NCI-H526 (cell line): ENCODE measurements at regions not wholly inside any gene's neighbourhood (a gene's known extent, or its start where the extent isn't known, plus 50 kb on each side); places are given as distances from the start of the nearest gene placed in this dataset.

Source experiments
- DNase-seq, 2 experiments: peaks; one replicate each; lab custom pipeline; 2025; lab: John Stamatoyannopoulos, UW

DNA sequence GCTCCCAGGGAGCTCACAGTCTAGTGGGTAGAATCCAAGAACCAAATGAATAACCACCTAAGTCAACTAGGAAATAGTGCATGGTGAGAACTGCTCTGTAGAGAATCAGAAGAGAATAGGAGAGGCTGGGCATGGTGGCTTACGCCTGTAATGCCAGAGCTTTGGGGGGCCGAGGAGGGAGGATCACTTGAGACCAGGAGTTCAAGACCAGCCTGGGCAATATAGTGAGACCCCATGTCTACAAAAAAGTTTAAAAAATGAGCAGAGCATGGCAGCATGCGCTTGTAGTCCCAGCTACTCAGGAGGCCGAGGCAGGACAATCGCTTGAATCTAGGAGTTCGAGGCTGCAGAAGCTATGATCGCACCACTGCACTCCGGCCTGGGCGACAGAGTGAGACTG, 122.3 kb upstream of the IRF2BP2 start:
- DNase-seq = no peak

DNA sequence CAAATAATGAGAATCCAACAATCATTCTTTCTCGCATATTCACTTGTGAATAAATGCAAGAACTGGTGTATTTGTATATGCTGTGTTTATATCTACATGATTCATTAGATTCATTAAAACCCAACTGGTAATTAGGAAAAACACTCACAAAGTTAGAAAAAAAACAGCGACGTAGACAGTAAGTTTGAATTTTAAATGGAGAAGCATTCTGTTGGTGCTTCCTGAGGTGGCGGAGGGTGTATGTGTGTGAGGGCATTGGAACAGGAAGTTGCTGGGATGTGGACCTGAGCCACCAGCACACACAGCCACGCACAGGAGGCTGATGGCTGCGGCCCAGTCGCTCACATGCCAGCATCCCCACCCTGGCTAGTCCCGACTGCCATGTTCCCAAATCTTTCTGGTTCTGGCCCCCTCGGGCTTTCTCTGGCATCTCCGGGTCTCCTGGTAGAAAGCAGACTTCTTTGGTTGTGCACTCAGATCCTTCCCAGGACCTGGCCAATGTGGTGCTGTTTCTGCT, 121.6 kb upstream of the IRF2BP2 start:
- DNase-seq = no peak

DNA sequence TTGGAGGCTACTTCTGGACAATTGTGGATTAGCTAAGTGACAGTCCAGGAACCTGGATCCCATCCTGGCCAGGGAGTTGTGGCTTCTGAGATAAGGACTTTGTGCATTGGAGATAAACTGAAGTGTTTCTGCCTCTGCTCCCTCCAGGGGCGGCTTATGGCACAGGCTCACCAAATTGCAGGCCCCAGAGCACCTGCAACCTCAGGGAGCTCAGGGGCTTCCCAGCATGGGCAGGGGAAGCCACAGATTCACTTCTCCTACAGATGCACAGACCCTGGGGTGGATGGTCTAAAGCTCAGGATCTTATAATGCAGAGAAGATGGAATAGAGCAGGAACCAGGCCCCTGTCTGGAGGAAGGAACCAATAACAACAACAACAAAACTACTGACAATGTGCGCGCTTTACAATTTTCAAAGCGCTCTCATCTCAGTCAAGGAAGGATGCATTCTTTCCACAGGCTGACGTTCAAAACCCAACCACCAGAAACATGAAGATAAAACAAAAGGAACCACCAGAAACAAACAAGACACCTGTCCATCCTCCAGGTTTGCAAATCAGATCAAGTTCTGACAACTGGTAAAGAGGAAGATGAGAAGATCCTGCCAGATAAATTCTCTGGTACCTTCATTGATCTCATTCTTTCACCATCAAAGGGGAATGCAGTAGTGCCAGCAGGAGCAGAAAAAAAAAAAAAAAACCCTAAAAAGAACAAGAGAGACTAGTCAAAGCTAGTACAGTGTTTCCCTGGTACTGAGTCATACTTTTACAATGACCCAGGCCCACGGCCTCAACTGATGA, 121.0 kb upstream of the IRF2BP2 start:
- DNase-seq = no peak

DNA sequence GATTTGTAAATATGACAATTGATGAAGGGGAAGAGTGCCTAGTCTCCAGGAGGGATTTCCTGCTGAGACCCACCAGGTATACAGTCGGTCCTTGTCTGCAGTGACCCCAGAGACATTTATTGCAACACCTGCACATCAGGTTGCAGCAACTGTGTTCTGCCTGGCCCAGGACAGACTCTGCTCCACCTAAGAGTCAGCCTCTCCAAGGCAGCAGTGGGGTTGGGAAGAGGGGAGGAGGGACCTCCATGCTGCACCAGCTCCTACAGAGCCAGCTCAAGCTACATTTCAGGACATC, 120.4 kb upstream of the IRF2BP2 start:
- no peak for DNase-seq

GRCh38 chr1:234729561-234730474, 119.8 kb upstream of the IRF2BP2 start:
- no peak for DNase-seq

- DNase-seq = no peak
These were observed 118.8 kb upstream of the IRF2BP2 start for GRCh38 chr1:234728740-234729139.

DNA sequence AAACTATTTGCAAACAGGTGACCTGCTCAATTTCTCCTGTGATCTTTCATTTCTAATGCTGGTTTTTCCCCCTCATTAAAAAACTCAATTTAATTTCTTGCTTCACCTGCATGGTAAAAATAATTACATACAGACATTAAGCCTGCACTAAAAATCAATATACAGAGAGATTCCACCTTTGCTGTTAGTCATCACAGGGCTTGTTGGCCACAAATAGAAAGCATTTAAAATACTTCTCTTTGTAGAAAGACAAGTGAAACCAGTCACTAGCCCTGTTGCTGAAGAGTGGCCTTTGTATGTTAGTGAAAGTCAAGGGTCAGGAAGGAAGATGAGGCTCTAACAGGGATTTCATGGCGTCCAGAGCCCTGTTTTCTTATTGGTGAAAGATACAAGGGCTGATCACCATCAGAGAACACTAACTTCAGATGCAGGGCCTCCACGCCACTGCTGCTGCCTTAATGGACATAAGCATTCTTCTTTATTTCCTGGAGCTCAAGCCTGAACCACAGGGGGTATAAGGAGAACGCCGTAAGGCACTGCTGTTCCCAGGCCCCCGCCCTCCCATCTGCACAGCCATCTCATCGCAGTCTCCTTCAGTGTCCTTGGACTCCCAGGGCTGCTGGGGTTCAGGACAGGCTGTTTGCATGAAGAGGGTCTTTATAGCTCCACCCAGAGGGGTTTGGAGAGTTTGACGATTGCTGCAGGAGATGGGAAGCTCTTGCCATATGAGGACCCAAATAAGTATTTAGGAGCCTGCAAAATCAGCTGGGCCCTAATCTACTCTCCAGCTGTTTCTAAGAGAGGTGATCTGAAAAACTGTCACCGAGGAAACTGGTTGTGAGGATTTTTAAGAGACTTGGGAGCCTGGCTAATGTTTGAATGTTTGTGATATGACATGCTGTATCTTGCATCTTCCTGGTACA, 117.3 kb upstream of the IRF2BP2 start:
- DNase-seq = peak in 1 of 2 experiments; percentile 28

GRCh38 chr1:234726359-234726943, 116.5 kb upstream of the IRF2BP2 start:
- DNase-seq = peak; percentile 40 to 59

GRCh38 chr1:234725177-234726132, 115.5 kb upstream of the IRF2BP2 start:
- no peak for DNase-seq

DNA sequence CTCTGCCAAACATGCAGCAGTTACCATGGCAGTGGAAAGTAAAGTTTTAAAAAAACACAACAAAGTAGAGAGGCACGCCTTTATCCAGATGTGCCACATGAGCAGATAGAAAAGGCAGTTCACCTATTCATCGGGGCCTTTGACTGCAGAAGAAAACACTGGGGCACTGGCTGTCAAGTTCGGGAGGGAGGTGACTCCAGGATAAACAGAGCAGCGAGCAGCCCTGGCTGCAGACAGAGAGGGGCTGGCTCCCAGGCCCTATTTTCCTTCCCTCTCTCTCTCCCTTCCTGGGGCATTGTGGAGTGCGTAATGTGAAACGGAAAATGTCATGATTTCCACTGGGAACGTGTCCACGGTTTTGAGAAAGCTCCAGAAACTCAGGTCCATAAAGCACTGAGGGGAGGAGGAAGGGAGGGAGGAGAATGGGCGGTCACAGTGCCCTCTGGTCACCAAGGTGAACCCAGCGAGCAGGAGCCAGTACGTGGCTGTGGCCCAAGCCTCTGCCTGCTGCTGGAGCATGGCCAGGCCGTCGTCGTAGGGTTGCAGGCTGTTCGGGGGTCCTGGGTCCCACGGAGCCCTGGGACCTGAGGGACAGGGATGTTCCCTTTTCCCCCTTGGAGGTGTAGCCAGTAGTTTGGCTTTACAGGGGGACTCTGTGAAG, 114.7 kb upstream of the IRF2BP2 start:
- peak; percentile 79 to 88 for DNase-seq

DNA sequence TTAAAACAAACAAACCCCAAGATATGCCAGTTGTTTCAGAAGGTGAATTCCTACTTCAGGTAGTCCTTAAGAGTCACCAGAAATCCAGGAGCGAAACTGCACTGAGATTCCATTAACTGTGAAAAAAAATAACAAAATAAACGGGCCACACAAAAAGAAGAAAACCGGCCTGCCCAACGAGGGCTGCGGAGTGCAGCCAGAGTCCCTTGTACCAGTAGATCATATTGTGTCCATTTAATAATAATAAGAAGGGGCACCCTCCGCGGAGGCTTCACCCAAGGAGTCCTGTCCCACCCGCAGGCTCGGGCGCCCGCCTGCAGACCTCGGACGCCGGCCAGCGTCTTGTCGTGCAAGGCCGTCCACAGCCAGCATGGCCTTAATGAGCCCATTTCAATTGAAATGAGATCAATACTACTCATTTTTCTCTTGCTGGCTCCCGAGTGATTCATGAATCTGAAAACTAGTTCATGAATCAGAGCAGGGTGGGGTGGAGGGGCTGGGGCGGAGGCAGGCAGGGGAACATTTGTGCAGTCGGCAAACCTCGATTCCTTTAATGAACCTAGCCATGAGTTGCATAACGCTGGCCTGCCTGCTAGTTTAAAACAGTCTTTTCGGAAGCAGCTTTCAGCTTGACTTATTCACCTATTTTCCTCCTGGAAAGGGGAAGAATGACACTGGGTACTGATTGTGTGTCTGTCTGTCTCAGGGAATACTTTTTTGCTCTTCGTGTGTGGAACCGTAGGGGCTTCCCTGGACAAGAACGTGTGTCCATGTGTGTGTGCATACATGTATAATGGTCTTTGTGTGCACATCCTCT, 113.1 kb upstream of the IRF2BP2 start:
- no peak for DNase-seq

GRCh38 chr1:234722270-234722704, 112.3 kb upstream of the IRF2BP2 start:
- DNase-seq = no peak

- DNase-seq = no peak
These were observed 111.7 kb upstream of the IRF2BP2 start for GRCh38 chr1:234721476-234722269.

DNA sequence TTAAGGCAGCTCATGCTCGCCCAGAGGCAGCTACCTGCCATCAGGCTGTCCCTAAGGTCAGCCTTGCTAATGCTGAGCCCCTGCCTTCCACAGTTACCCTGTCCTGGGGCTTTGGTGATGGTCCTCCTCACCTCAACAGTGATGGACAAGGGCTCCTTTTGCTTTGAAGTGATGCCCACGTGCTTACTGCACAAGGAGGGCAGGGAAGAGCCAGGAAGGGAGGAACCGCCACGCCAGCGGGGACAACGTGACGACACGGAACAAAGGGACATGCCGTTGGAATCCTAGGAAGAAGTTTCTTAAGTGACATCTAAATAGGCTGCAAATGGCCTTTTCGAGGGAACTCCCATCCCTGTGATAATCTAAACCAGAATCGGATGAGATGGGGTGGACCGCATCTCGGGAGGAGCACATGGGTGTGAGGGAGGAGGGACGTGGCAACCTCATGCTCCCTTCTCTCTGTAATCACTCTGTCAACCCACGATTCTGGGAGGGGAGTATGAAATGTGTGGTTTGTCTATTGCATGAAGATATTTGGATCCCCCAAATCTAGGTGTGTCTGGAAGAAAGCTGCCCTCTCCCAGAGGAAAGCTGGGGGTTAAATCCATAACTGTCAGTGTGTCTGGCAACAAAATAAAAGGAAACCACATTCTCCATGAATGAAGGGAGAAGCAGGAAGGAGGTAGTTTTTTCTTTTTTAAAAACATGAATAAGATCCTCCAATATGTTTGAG, 110.9 kb upstream of the IRF2BP2 start:
- no peak for DNase-seq

DNA sequence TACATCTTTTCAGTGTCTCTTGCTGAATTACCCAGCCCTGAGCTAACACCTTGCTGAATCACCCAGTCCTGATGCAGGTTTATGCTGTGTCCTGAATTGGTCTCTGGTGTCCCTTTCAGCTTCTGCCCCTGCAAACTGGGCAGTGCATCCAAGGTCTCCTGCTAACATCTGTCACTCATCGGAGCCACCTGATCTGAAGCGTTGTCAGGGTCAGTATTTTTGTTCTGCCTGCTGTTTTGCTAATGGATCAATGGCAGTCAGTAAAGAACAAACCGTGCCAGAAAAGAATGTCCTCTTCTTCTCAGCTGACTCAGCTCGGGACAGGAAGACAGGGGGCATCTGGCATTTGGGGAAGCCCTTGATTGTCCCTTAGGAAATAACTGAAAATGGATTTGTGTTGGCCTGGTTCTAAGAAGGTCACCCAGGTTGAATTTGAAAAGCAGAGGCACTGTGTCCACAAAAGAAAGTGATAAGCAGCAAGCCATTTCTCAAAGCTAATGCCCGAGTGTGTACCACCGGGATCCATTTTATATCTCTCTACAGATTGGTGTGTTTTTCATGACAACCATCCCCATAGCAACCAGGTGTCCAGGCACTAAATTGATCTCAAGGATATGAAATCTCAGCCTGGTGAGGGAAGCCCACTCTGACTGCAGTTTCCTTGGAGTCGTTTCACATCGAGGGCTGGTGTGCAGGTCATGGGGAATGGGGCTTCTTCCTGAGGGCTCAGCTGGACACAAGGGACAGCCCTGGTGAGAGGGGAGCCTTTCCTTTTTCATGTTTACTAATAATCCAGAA, 109.7 kb upstream of the IRF2BP2 start:
- DNase-seq = no peak
